HCT116 (cell line): ENCODE measurements at regions not wholly inside any gene's neighbourhood (a gene's known extent, or its start where the extent isn't known, plus 50 kb on each side); places are given as distances from the start of the nearest gene placed in this dataset.

Source experiments
- ATAC-seq: fragments of 200-7000 bp; cut with Tn5 transposase; 2 replicates; pipeline ENCODE4 v1.9.1; 2020; ENCODE audit warnings: mild to moderate bottlenecking, moderate library complexity
- BruUV-seq: library from RNA; stranded (reverse); fragments of 400-500 nt; replicated peaks from 2 replicates; lab custom pipeline; 2021; lab: Mats Ljungman, UMichigan
- CTCF ChIA-PET: fragments of 300-600 bp; sonication (Branson Sonifier 250); formaldehyde crosslinking; loops from one replicate; lab custom pipeline; 2021; ENCODE audit warnings: antibody characterized with exemption; lab: Charles Lee
- POLR2A ChIA-PET: fragments of 300-600, 350-600 bp; sonication (Branson Sonifier 250); formaldehyde crosslinking; loops from one replicate; lab custom pipeline; 2021; ENCODE audit warnings: antibody characterized with exemption; lab: Charles Lee
- RAD21 ChIA-PET, 2 experiments: fragments of 300-600 bp; sonication (Branson Sonifier 250); formaldehyde crosslinking; loops; one replicate each; lab custom pipeline; 2023; ENCODE audit warnings: low total read pairs in 2 of 2; ENCODE audit not compliant: uncharacterized antibody in 2 of 2, unreplicated experiment in 2 of 2, low non-redundant PET in 1 of 2; lab: Charles Lee
- DNase-seq: peaks from one replicate; pipeline ENCODE4 v3.0.0-alpha.2; 2010; ENCODE audit warnings: low read depth, low spot score
- H2AFZ ChIP-seq: fragments of 200-600 bp; shearing (Covaris generic), sonication (generic); 2 replicates; pipeline ENCODE4 v1.6.1; 2017; ENCODE audit warnings: low read depth, mixed run types, mixed read lengths, antibody characterized with exemption, low read length; ENCODE audit not compliant: poor library complexity, severe bottlenecking
- H3K27ac ChIP-seq: 2 replicates; pipeline ENCODE4 v1.5.1; 2012; ENCODE audit warnings: low read depth, low read length
- H3K27me3 ChIP-seq: fragments of 200-600 bp; sonication (generic); 2 replicates; pipeline ENCODE4 v1.6.1; 2016; ENCODE audit warnings: mixed run types, low read length, mixed read lengths; ENCODE audit not compliant: insufficient read depth
- H3K36me3 ChIP-seq, 2 experiments: fragments of 200-500 bp in 1 of 2; fragments of 200-600 bp in 1 of 2; sonication (Bioruptor generic) in 1 of 2; sonication (generic) in 1 of 2; 2 replicates each; pipeline versions ENCODE4 v1.5.1 to v1.6.1; 2014 to 2016; ENCODE audit warnings: low read length in 2 of 2, inconsistent platforms in 1 of 2, mixed read lengths in 1 of 2, mixed run types in 1 of 2; ENCODE audit not compliant: insufficient read depth in 2 of 2, control insufficient read depth in 1 of 2
- H3K4me1 ChIP-seq, 2 experiments: fragments of 200-600 bp in 1 of 2; sonication (generic) in 1 of 2; 2 replicates each; pipeline versions ENCODE4 v1.5.1 to v1.6.1; 2012 to 2017; ENCODE audit warnings: low read length in 2 of 2, inconsistent platforms in 1 of 2, mild to moderate bottlenecking in 1 of 2, mixed read lengths in 1 of 2, mixed run types in 1 of 2, moderate library complexity in 1 of 2; ENCODE audit not compliant: insufficient read depth in 2 of 2, control insufficient read depth in 1 of 2
- H3K4me2 ChIP-seq: fragments of 200-600 bp; sonication (generic); 2 replicates; pipeline ENCODE4 v1.6.1; 2017; ENCODE audit warnings: mixed run types, low read length, mixed read lengths
- H3K4me3 ChIP-seq, 2 experiments: fragments of 200-600 bp in 1 of 2; sonication (generic) in 1 of 2; replicated peaks in 1 of 2; 2 replicates each; pipeline ENCODE4 v1.5.1; 2011 to 2016; ENCODE audit warnings: low read length in 2 of 2, control low read depth in 1 of 2, low read depth in 1 of 2, mild to moderate bottlenecking in 1 of 2, mixed read lengths in 1 of 2, mixed run types in 1 of 2
- H3K79me2 ChIP-seq: fragments of 200-600 bp; sonication (generic); 2 replicates; pipeline ENCODE4 v1.6.1; 2017; ENCODE audit warnings: mild to moderate bottlenecking, mixed run types, low read length, moderate library complexity, mixed read lengths; ENCODE audit not compliant: insufficient read depth
- H3K9ac ChIP-seq: fragments of 200-600 bp; sonication (generic); 2 replicates; pipeline ENCODE4 v1.6.1; 2016; ENCODE audit warnings: low read length, mixed read lengths
- H3K9me2 ChIP-seq: fragments of 200-600 bp; sonication (generic), shearing (Covaris generic); 2 replicates; pipeline ENCODE4 v1.6.1; 2017; ENCODE audit warnings: mixed run types, mild to moderate bottlenecking, moderate library complexity; ENCODE audit not compliant: insufficient read depth
- H3K9me3 ChIP-seq, 2 experiments: fragments of 200-500 bp in 1 of 2; fragments of 200-600 bp in 1 of 2; sonication (Bioruptor generic) in 1 of 2; sonication (generic) in 1 of 2; 2 replicates each; pipeline ENCODE4 v1.6.1; 2014 to 2017; ENCODE audit warnings: low read length in 2 of 2, mixed read lengths in 2 of 2, inconsistent platforms in 1 of 2, low read depth in 1 of 2, mild to moderate bottlenecking in 1 of 2, mixed run types in 1 of 2, moderate library complexity in 1 of 2; ENCODE audit not compliant: control insufficient read depth in 1 of 2, insufficient read depth in 1 of 2
- H4K20me1 ChIP-seq: fragments of 200-600 bp; sonication (generic), shearing (Covaris generic); 2 replicates; pipeline ENCODE4 v1.6.1; 2017; ENCODE audit warnings: mixed run types, mild to moderate bottlenecking, moderate library complexity; ENCODE audit not compliant: insufficient read depth
- CBX3 ChIP-seq: IDR thresholded peaks from 2 replicates; pipeline ENCODE4 v1.6.1; 2012; ENCODE audit warnings: low read depth
- CEBPB ChIP-seq: IDR thresholded peaks from 2 replicates; pipeline ENCODE4 v1.6.1; 2012; ENCODE audit warnings: low read depth
- CTCF ChIP-seq, 3 experiments: fragments of 200-600 bp in 1 of 3; sonication (generic) in 1 of 3; IDR thresholded peaks in 2 of 3; conservative IDR thresholded peaks in 1 of 3; 2 replicates each; pipeline ENCODE4 v1.5.1; 2012 to 2017; ENCODE audit warnings: low read depth in 2 of 3, low read length in 2 of 3, antibody characterized with exemption in 1 of 3, borderline replicate concordance in 1 of 3, control low read depth in 1 of 3, mild to moderate bottlenecking in 1 of 3, mixed read lengths in 1 of 3, mixed run types in 1 of 3, moderate library complexity in 1 of 3; ENCODE audit not compliant: insufficient read depth in 1 of 3
- EGR1 ChIP-seq: IDR thresholded peaks from 2 replicates; pipeline ENCODE4 v1.6.1; 2012; ENCODE audit warnings: low read depth
- ELF1 ChIP-seq: IDR thresholded peaks from 2 replicates; pipeline ENCODE4 v1.6.1; 2012; ENCODE audit warnings: low read depth, borderline replicate concordance
- EZH2phosphoT487 ChIP-seq: fragments of 200-600 bp; IDR thresholded peaks from 2 replicates; pipeline ENCODE4 v1.6.1; 2018; ENCODE audit warnings: antibody characterized with exemption, borderline replicate concordance
- FOSL1 ChIP-seq: IDR thresholded peaks from 2 replicates; pipeline ENCODE4 v1.6.1; 2012; ENCODE audit warnings: low read depth
- JUND ChIP-seq: IDR thresholded peaks from 2 replicates; pipeline ENCODE4 v1.6.1; 2012
- POLR2A ChIP-seq: IDR thresholded peaks from 2 replicates; pipeline ENCODE4 v1.7.0; 2011; ENCODE audit warnings: borderline replicate concordance; ENCODE audit not compliant: insufficient read depth, insufficient read length; ENCODE audit errors: extremely low read depth
- POLR2AphosphoS5 ChIP-seq: IDR thresholded peaks from 2 replicates; pipeline ENCODE4 v1.6.1; 2011; ENCODE audit warnings: mild to moderate bottlenecking, low read depth, low read length, moderate library complexity
- RAD21 ChIP-seq: IDR thresholded peaks from 2 replicates; pipeline ENCODE4 v1.6.1; 2012; ENCODE audit warnings: low read depth, mild to moderate bottlenecking
- REST ChIP-seq: IDR thresholded peaks from 2 replicates; pipeline ENCODE4 v1.6.1; 2012; ENCODE audit warnings: low read depth
- SIN3A ChIP-seq: IDR thresholded peaks from 2 replicates; pipeline ENCODE4 v1.6.1; 2012; ENCODE audit warnings: low read depth
- SP1 ChIP-seq: IDR thresholded peaks from 2 replicates; pipeline ENCODE4 v1.6.1; 2012; ENCODE audit warnings: low read depth
- SRF ChIP-seq: IDR thresholded peaks from 2 replicates; pipeline ENCODE4 v1.6.1; 2012; ENCODE audit warnings: low read depth
- YY1 ChIP-seq: IDR thresholded peaks from 2 replicates; pipeline ENCODE4 v1.6.1; 2011; ENCODE audit warnings: low read length, low read depth, moderate library complexity, mild to moderate bottlenecking; ENCODE audit not compliant: insufficient replicate concordance; ENCODE audit errors: extremely low read depth
- ZBTB33 ChIP-seq: IDR thresholded peaks from 2 replicates; pipeline ENCODE4 v1.6.1; 2011; ENCODE audit warnings: mild to moderate bottlenecking, low read length, moderate library complexity; ENCODE audit not compliant: insufficient replicate concordance; ENCODE audit errors: extremely low read depth
- ZFX ChIP-seq: fragments of 450-650 bp; IDR thresholded peaks from 2 replicates; pipeline ENCODE4 v1.6.1; 2017
- ZNF274 ChIP-seq: fragments of 200-500 bp; sonication (Bioruptor generic); IDR thresholded peaks from 2 replicates; pipeline ENCODE4 v1.6.1; 2014; ENCODE audit warnings: mild to moderate bottlenecking, low read depth, low read length, inconsistent platforms
- intact Hi-C: fragments of 100-400 bp; cut with micrococcal nuclease; formaldehyde crosslinking; loops from 2 replicates; pipeline ENCODE4 v1.10.0; 2022
- TF ChIP-seq, protein P1 (sequence below): IDR thresholded peaks from 2 replicates; pipeline ENCODE4 v1.6.1; 2012

DNA sequence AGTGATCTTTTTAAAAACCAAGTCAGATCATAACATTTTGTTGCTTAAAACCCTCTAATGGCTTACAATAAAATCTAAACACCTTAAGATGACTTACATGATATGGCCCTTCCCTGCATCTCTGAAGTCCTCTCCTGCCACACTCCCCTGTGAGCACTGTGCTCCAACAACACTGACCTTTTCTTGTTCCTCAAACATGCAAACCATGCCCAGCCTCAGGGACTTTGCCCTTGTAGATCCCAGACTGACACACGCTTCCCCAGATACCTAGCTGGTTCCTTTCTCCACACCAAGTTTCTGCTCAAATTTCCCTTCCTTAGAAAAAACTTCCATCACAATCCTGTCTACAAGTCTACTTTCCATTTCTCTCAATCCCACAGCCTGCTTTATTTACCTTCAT, 128.6 kb downstream of the IPO8 start:
- no peak overlapping the region for H3K4me2 ChIP-seq
- ChIA-PET RAD21 (no interaction called here), POLR2A (no interaction called here), CTCF (no interaction called here)
- H3K27me3 ChIP-seq: no peaks in the 10 kb centered on the region
- no peaks in the 10 kb centered on the region for H3K36me3 ChIP-seq
- no peaks in the 10 kb centered on the region; a peak in 1 of 4 replicates for H3K9me3 ChIP-seq
- H2AFZ ChIP-seq: no peak overlapping the region
- TF ChIP-seq POLR2A (no peak), RAD21 (no peak), CEBPB (no peak), YY1 (no peak), SP1 (no peak), JUND (no peak), REST (no peak), POLR2AphosphoS5 (no peak), ZBTB33 (no peak), CBX3 (no peak), SRF (no peak), ZNF274 (no peak), ZFX (no peak), EGR1 (no peak), ELF1 (no peak), SIN3A (no peak), FOSL1 (no peak), EZH2phosphoT487 (no peak), CTCF (IDR thresholded peaks at IDR 0.05 in 2 of 3, conservative IDR thresholded peaks at IDR 0.05 in 1 of 3; ENCODE audit: borderline replicate concordance in 1 of 3, insufficient read depth in 1 of 3, low read depth in 2 of 3, low read length in 2 of 3) (no peak)
- TF ChIP-seq, protein P1, sequence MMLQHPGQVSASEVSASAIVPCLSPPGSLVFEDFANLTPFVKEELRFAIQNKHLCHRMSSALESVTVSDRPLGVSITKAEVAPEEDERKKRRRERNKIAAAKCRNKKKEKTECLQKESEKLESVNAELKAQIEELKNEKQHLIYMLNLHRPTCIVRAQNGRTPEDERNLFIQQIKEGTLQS: no peak
- no peak overlapping the region for H3K27ac ChIP-seq
- H3K9me2 ChIP-seq: no peaks in the 10 kb centered on the region
- ATAC-seq: no peak
- no peaks in the 10 kb centered on the region for H3K79me2 ChIP-seq
- no peak overlapping the region for H3K9ac ChIP-seq
- no TSS peak for BruUV-seq
- no peaks in the 10 kb centered on the region for H4K20me1 ChIP-seq
- no peak for DNase-seq
- intact Hi-C loops: no loop called here
- no peaks in the 10 kb centered on the region for H3K4me1 ChIP-seq
- no peak overlapping the region for H3K4me3 ChIP-seq
